AG04450 (cell line): ENCODE measurements at regions not wholly inside any gene's neighbourhood (a gene's known extent, or its start where the extent isn't known, plus 50 kb on each side); places are given as distances from the start of the nearest gene placed in this dataset.

ENCODE experiments used
- CTCF ChIA-PET: fragments of 300-600, 350-600 bp; formaldehyde crosslinking; extraction: SDS; loops from one replicate; lab custom pipeline; 2022; ENCODE audit warnings: antibody characterized with exemption, inconsistent platforms; lab: Charles Lee
- POLR2A ChIA-PET: fragments of 350-600 bp; formaldehyde crosslinking; extraction: SDS; loops from one replicate; lab custom pipeline; 2021; ENCODE audit warnings: antibody characterized with exemption, inconsistent platforms; lab: Yijun Ruan, JAX
- DNase-seq: peaks from one replicate; pipeline ENCODE4 v3.0.0-alpha.2; 2011; ENCODE audit warnings: low read depth, low spot score
- H3K27ac ChIP-seq: one replicate; pipeline ENCODE4 v1.5.1; 2012; ENCODE audit warnings: low read depth, low read length, control low read depth
- H3K27me3 ChIP-seq: one replicate; pipeline ENCODE4 v1.6.0; 2012; ENCODE audit warnings: low read length; ENCODE audit not compliant: control insufficient read depth, insufficient read depth
- H3K4me3 ChIP-seq: 2 replicates; pipeline ENCODE4 v1.5.1; 2011; ENCODE audit warnings: mild to moderate bottlenecking, low read depth, low read length, control low read depth
- H3K9me3 ChIP-seq: 2 replicates; pipeline ENCODE4 v1.5.1; 2012; ENCODE audit warnings: low read length; ENCODE audit not compliant: control insufficient read depth, insufficient read depth
- CTCF ChIP-seq: IDR thresholded peaks from 2 replicates; pipeline ENCODE4 v1.5.1; 2011; ENCODE audit warnings: low read depth, low read length, control low read depth, inconsistent platforms

DNA sequence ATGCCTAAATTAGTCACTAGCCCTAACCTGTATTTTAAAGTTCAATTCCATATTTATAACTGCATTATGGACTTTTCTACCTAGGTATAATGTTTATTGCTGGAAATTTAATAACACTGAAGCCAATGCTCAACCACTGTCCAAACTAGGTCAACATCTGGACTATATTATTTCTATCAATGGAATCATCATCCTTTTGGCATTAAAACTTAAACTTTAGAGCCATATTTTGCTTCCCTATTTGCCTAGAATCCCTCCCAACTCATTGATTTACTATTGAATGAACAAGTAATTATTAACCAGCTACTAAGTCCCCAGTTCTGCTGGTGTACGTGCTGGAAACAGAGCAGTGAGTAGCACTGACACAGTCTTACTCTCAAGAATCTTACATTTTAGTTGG, 291.7 kb upstream of the SPTLC3 start:
- no peak overlapping the region for H3K4me3 ChIP-seq
- no peaks in the 10 kb centered on the region for H3K27me3 ChIP-seq
- ChIA-PET POLR2A (no interaction called here), CTCF (no interaction called here)
- no peak overlapping the region for H3K27ac ChIP-seq
- TF ChIP-seq CTCF: no peak
- peaks cover 8% of the 10 kb centered on the region; the same call in 1 of the 2 replicates for H3K9me3 ChIP-seq
- no peak for DNase-seq

- no peak overlapping the region for H3K27ac ChIP-seq
- no peaks in the 10 kb centered on the region for H3K27me3 ChIP-seq
- H3K9me3 ChIP-seq: peaks cover 8% of the 10 kb centered on the region; the same call in 1 of the 2 replicates
- DNase-seq: no peak
- no peak for TF ChIP-seq CTCF
- POLR2A ChIA-PET: no interaction called here
- no peak overlapping the region for H3K4me3 ChIP-seq
- CTCF ChIA-PET: no interaction called here
These were observed 290.2 kb upstream of the SPTLC3 start for GRCh38 chr20:12718619-12719018.

DNA sequence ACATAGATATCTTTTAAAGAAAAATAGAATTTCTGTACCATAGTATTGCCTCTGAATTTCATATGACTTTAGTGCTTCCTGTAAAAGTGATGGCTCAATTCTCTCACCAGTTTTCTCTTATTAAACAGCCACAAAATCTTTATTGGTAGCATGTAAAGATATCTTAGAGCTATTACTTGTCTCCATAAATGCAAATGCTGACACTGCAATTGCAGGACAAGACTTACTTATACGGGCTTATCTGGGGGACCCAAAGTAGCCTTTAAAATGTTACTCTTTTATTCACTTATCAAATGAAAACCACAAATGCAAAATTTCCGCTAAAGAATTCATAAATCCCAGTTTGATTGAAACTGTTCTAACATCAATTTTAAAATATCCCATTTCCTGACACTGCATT, 287.1 kb upstream of the SPTLC3 start:
- H3K27me3 ChIP-seq: no peaks in the 10 kb centered on the region
- ChIA-PET POLR2A (no interaction called here), CTCF (no interaction called here)
- H3K9me3 ChIP-seq: peaks cover 10% of the 10 kb centered on the region; the same call in 1 of the 2 replicates
- no peak overlapping the region for H3K4me3 ChIP-seq
- no peak for TF ChIP-seq CTCF
- DNase-seq: no peak
- H3K27ac ChIP-seq: no peak overlapping the region

DNA sequence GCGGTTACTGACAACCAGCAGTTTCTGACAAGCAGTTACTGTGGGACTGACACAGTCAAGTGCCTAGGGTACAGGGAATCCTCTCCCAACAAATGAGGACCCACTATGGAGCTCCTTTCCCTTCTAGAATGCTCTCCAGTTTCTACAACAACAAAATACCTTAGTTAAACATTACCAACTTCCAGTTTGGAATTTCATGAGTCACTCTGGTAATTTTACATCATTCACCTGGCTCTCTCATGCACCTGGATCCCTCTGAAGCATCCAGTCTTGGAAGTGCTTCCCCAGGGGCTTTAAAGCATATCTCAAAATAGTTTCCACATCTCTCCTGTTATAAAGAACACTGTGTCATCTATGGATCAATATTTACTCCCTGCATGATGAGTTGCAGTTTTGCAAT, 286.7 kb upstream of the SPTLC3 start:
- POLR2A ChIA-PET: no interaction called here
- no peaks in the 10 kb centered on the region for H3K27me3 ChIP-seq
- no peak for DNase-seq
- no peak overlapping the region for H3K27ac ChIP-seq
- CTCF ChIA-PET: no interaction called here
- peaks cover 12% of the 10 kb centered on the region; the same call in 1 of the 2 replicates for H3K9me3 ChIP-seq
- H3K4me3 ChIP-seq: no peak overlapping the region
- no peak for TF ChIP-seq CTCF

DNA sequence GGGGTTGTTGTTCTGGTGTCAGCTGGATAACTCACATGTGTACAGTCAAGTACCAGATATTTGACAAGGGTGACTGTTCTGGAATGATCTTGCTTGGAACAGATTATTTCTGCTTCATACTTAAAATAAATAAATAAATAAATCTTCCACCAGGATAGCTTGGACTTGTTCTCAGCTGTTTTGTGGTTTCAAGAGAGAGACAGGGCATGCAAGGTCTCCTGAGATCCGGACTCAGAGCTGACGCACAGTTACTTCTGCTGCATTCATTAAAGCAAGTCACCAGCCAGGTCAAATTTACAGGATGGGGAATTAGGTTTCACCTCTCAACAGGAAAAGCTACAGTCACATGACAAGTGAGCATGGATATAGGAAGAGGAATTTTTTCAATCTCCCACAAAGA, 285.0 kb upstream of the SPTLC3 start:
- H3K27me3 ChIP-seq: no peaks in the 10 kb centered on the region
- no peak overlapping the region for H3K4me3 ChIP-seq
- CTCF ChIA-PET: no interaction called here
- POLR2A ChIA-PET: no interaction called here
- no peak overlapping the region for H3K27ac ChIP-seq
- peaks cover 17% of the 10 kb centered on the region; the same call in 1 of the 2 replicates for H3K9me3 ChIP-seq
- TF ChIP-seq CTCF: no peak
- no peak for DNase-seq
